A549 (cell line): ENCODE measurements at regions not wholly inside any gene's neighbourhood (a gene's known extent, or its start where the extent isn't known, plus 50 kb on each side); places are given as distances from the start of the nearest gene placed in this dataset.

Source experiments
- CTCF ChIP-seq: fragments of >200 bp; sonication (Bioruptor Twin); formaldehyde crosslinking; IDR thresholded peaks from 3 replicates; pipeline ENCODE4 v1.5.1; 2016
- ESRRA ChIP-seq: fragments of 150-350 bp; IDR thresholded peaks from 2 replicates; pipeline ENCODE4 v1.6.1; 2014; ENCODE audit warnings: mild to moderate bottlenecking, low read length, borderline replicate concordance
- HEYL ChIP-seq: fragments of 250-450 bp; sonication (Bioruptor Pico); IDR thresholded peaks from 2 replicates; pipeline ENCODE4 v1.8.0; 2021; ENCODE audit warnings: mild to moderate bottlenecking, moderate library complexity
- MYC ChIP-seq: IDR thresholded peaks from 2 replicates; pipeline ENCODE4 v1.6.1; 2012; ENCODE audit warnings: mild to moderate bottlenecking, inconsistent platforms, low read length, improper control_type of control experiment, borderline replicate concordance

- TF ChIP-seq ESRRA (no peak), CTCF (no peak), MYC (no peak), HEYL (CRISPR knock-in tag) (no peak)
These were observed 104.9 kb downstream of the RMI2 start for GRCh38 chr16:11450136-11450535.
